CD4-positive, alpha-beta T cell (primary cell): ENCODE measurements at regions not wholly inside any gene's neighbourhood (a gene's known extent, or its start where the extent isn't known, plus 50 kb on each side); places are given as distances from the start of the nearest gene placed in this dataset.

Experiments used
- ATAC-seq: fragments of 200-7000 bp; cut with Tn5 transposase; one replicate; pipeline ENCODE4 v1.10.0; 2022; ENCODE audit warnings: mild to moderate bottlenecking; ENCODE audit not compliant: poor library complexity
- CTCF ChIA-PET: fragments of 350-600 bp; sonication (Branson Sonifier 250); formaldehyde crosslinking; loops from one replicate; lab custom pipeline; 2021; ENCODE audit warnings: antibody characterized with exemption, inconsistent platforms; lab: Charles Lee
- POLR2A ChIA-PET: fragments of 350-600 bp; sonication (Branson Sonifier 250); formaldehyde crosslinking; loops from one replicate; lab custom pipeline; 2021; ENCODE audit warnings: antibody characterized with exemption, inconsistent platforms; lab: Charles Lee
- DNase-seq, 14 experiments: peaks; one replicate each; pipeline ENCODE4 v3.0.0-alpha.2; 2013 to 2020; ENCODE audit warnings: mixed read lengths in 2 of 14
- H3K27ac ChIP-seq, 2 donors: one replicate each; pipeline versions ENCODE4 v1.5.1 to v1.7.0; 2013; ENCODE audit warnings: low read length in 2 of 2, low read depth in 1 of 2, mild to moderate bottlenecking in 1 of 2
- H3K27me3 ChIP-seq, 2 experiments: 1 replicate in 1 of 2; 2 replicates in 1 of 2; pipeline versions ENCODE4 v1.6.1 to v1.7.0; 2013; ENCODE audit warnings: low read length in 2 of 2, control low read depth in 1 of 2, mild to moderate bottlenecking in 1 of 2, moderate library complexity in 1 of 2; ENCODE audit not compliant: insufficient read depth in 2 of 2, control insufficient read depth in 1 of 2
- H3K36me3 ChIP-seq: one replicate; pipeline ENCODE4 v1.6.1; 2013; ENCODE audit warnings: low read length, control low read depth; ENCODE audit not compliant: insufficient read depth
- H3K4me1 ChIP-seq: one replicate; pipeline ENCODE4 v1.6.1; 2013; ENCODE audit warnings: low read length, control low read depth; ENCODE audit not compliant: insufficient read depth
- H3K4me3 ChIP-seq: one replicate; pipeline ENCODE4 v1.5.1; 2013; ENCODE audit warnings: mild to moderate bottlenecking, low read length, moderate library complexity
- H3K9me3 ChIP-seq, 2 experiments: 1 replicate in 1 of 2; 2 replicates in 1 of 2; pipeline versions ENCODE4 v1.6.1 to v1.7.0; 2013; ENCODE audit warnings: low read length in 2 of 2, mild to moderate bottlenecking in 2 of 2, control low read depth in 1 of 2, moderate library complexity in 1 of 2; ENCODE audit not compliant: control insufficient read depth in 1 of 2, insufficient read depth in 1 of 2
- H3K27ac Mint-ChIP-seq: one replicate; pipeline ENCODE4 v1.8.0; 2020; ENCODE audit warnings: mixed read lengths
- H3K27me3 Mint-ChIP-seq: one replicate; pipeline ENCODE4 v1.8.0; 2021; ENCODE audit warnings: mixed read lengths
- H3K36me3 Mint-ChIP-seq: one replicate; pipeline ENCODE4 v1.8.0; 2021; ENCODE audit warnings: low read depth, mixed read lengths
- H3K4me1 Mint-ChIP-seq: one replicate; pipeline ENCODE4 v1.8.0; 2021; ENCODE audit warnings: low read depth, mixed read lengths
- H3K4me3 Mint-ChIP-seq: one replicate; pipeline ENCODE4 v1.8.0; 2020; ENCODE audit warnings: mild to moderate bottlenecking, mixed read lengths
- H3K9me3 Mint-ChIP-seq: one replicate; pipeline ENCODE4 v1.8.0; 2020; ENCODE audit warnings: mixed read lengths
- CTCF ChIP-seq: fragments of 200-600 bp; IDR thresholded peaks from one replicate; pipeline ENCODE4 v1.8.0; 2022; ENCODE audit warnings: antibody characterized with exemption, mild to moderate bottlenecking
- intact Hi-C, 2 experiments: fragments of 100-400 bp; cut with DNase I in 1 of 2; cut with micrococcal nuclease in 1 of 2; formaldehyde crosslinking; loops; one replicate each; pipeline versions ENCODE4 v1.15.1 to v1.9.0; 2023 to 2025; cut with DNase I, micrococcal nuclease

DNA sequence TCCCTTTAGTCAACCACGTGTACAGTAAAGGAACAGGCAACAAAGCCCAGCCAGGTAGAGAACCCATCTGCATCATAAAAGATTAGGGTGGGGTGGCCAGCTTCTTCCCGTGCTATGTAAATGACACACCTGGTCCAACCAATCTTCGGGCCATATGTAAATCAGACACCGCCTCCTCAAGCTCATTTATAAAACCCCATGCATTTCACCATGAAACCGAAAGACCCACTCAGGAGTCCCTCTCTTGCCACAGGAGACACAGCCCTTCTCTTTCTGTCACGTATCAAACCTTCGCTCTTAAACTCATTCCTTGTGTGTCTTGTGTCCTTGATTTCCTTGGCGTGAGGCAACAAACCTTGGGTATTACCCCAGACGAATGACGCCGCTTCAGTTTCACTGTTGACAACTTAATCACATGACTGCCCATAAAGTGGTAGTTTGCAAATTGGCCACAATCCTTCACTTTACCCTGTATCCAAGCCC is 59.8 kb upstream of the TBPL2 start:
- DNase-seq: no peak
- ChIA-PET POLR2A (no interaction called here), CTCF (no interaction called here)
- no peaks in the 10 kb centered on the region for H3K4me1 ChIP-seq
- Mint-ChIP-seq H3K36me3 (no peaks in the 10 kb centered on the region), H3K9me3 (no peaks in the 10 kb centered on the region), H3K4me3 (no peak overlapping the region), H3K4me1 (no peaks in the 10 kb centered on the region), H3K27me3 (peaks cover 34% of the 10 kb centered on the region), H3K27ac (no peak overlapping the region)
- intact Hi-C loops: no loop called here
- ATAC-seq: no peak
- H3K27me3 ChIP-seq: peaks cover 2 to 3% of the 10 kb centered on the region in 2 experiments
- no peak overlapping the region for H3K4me3 ChIP-seq
- H3K9me3 ChIP-seq: no peaks in the 10 kb centered on the region
- no peaks in the 10 kb centered on the region for H3K36me3 ChIP-seq
- TF ChIP-seq CTCF: no peak
- H3K27ac ChIP-seq: no peak overlapping the region

- Histone ChIP-seq H3K27me3 (peaks cover 2 to 3% of the 10 kb centered on the region in 2 experiments), H3K27ac (no peak overlapping the region), H3K36me3 (no peaks in the 10 kb centered on the region), H3K4me3 (no peak overlapping the region), H3K9me3 (no peaks in the 10 kb centered on the region), H3K4me1 (no peaks in the 10 kb centered on the region)
- DNase-seq (no peak), ATAC-seq (no peak)
- Mint-ChIP-seq H3K4me3 (no peak overlapping the region), H3K9me3 (no peaks in the 10 kb centered on the region), H3K36me3 (no peaks in the 10 kb centered on the region), H3K27ac (no peak overlapping the region), H3K4me1 (no peaks in the 10 kb centered on the region), H3K27me3 (peaks cover 34% of the 10 kb centered on the region)
- intact Hi-C loops: no loop called here
- ChIA-PET POLR2A (no interaction called here), CTCF (no interaction called here)
- no peak for TF ChIP-seq CTCF
Observed at GRCh38 chr14:55500708-55501107, 60.3 kb upstream of the TBPL2 start.

GRCh38 chr14:55502746-55503284 is 62.4 kb upstream of the TBPL2 start:
- Histone ChIP-seq H3K9me3 (no peaks in the 10 kb centered on the region), H3K27me3 (peaks cover 2 to 3% of the 10 kb centered on the region in 2 experiments), H3K4me1 (no peaks in the 10 kb centered on the region), H3K4me3 (no peak overlapping the region), H3K27ac (no peak overlapping the region), H3K36me3 (no peaks in the 10 kb centered on the region)
- CTCF ChIA-PET: no interaction called here
- ATAC-seq: no peak
- H3K9me3 Mint-ChIP-seq: no peaks in the 10 kb centered on the region
- H3K27me3 Mint-ChIP-seq: peaks cover 26% of the 10 kb centered on the region
- no peak for DNase-seq
- no peak for TF ChIP-seq CTCF
- no peak overlapping the region for H3K4me3 Mint-ChIP-seq
- intact Hi-C loops: no loop called here
- H3K36me3 Mint-ChIP-seq: no peaks in the 10 kb centered on the region
- POLR2A ChIA-PET: no interaction called here
- H3K4me1 Mint-ChIP-seq: no peaks in the 10 kb centered on the region
- no peak overlapping the region for H3K27ac Mint-ChIP-seq
